ENCODE measurements at regions not wholly inside any gene's neighbourhood (a gene's known extent, or its start where the extent isn't known, plus 50 kb on each side); places are given as distances from the start of the nearest gene placed in this dataset.

- TF ChIP-seq POLR2A (IDR thresholded peaks at IDR 0.05), result no peak
- TF ChIP-seq, protein P1, sequence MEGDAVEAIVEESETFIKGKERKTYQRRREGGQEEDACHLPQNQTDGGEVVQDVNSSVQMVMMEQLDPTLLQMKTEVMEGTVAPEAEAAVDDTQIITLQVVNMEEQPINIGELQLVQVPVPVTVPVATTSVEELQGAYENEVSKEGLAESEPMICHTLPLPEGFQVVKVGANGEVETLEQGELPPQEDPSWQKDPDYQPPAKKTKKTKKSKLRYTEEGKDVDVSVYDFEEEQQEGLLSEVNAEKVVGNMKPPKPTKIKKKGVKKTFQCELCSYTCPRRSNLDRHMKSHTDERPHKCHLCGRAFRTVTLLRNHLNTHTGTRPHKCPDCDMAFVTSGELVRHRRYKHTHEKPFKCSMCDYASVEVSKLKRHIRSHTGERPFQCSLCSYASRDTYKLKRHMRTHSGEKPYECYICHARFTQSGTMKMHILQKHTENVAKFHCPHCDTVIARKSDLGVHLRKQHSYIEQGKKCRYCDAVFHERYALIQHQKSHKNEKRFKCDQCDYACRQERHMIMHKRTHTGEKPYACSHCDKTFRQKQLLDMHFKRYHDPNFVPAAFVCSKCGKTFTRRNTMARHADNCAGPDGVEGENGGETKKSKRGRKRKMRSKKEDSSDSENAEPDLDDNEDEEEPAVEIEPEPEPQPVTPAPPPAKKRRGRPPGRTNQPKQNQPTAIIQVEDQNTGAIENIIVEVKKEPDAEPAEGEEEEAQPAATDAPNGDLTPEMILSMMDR (IDR thresholded peaks at IDR 0.05), result no peak
- TF ChIP-seq POLR2AphosphoS5 (IDR thresholded peaks at IDR 0.05), result no peak
These were observed 181.8 kb upstream of the PITX1 start for GRCh38 chr5:135215617-135216470.
